Small intestine (tissue), 7 donors: ENCODE measurements at regions not wholly inside any gene's neighbourhood (a gene's known extent, or its start where the extent isn't known, plus 50 kb on each side); places are given as distances from the start of the nearest gene placed in this dataset.

Experiments
- DNase-seq, 2 donors: peaks; one replicate each; pipeline versions ENCODE4 v3.0.0 to v3.0.0-alpha.2; 2013
- FAIRE-seq: peaks from 2 replicates; lab custom pipeline; 2012; peaks lifted over from hg19 to GRCh38; lab: Jason Lieb, UNC
- H3K27ac ChIP-seq, 3 donors: one replicate each; pipeline ENCODE4 v1.5.1; 2013; ENCODE audit warnings: low read length in 2 of 3, mild to moderate bottlenecking in 2 of 3, control low read depth in 1 of 3, inconsistent platforms in 1 of 3, low read depth in 1 of 3, moderate library complexity in 1 of 3
- H3K27me3 ChIP-seq, 3 donors: one replicate each; pipeline ENCODE4 v1.6.1; 2013; ENCODE audit warnings: low read length in 3 of 3, inconsistent platforms in 1 of 3; ENCODE audit not compliant: control insufficient read depth in 3 of 3, insufficient read depth in 3 of 3
- H3K36me3 ChIP-seq, 3 donors: one replicate each; pipeline ENCODE4 v1.6.1; 2013; ENCODE audit warnings: low read length in 3 of 3, inconsistent platforms in 1 of 3, low read depth in 1 of 3, mild to moderate bottlenecking in 1 of 3, moderate library complexity in 1 of 3; ENCODE audit not compliant: control insufficient read depth in 3 of 3, insufficient read depth in 2 of 3
- H3K4me1 ChIP-seq, 3 donors: one replicate each; pipeline ENCODE4 v1.6.1; 2013; ENCODE audit warnings: low read length in 2 of 3, inconsistent platforms in 1 of 3, low read depth in 1 of 3, mild to moderate bottlenecking in 1 of 3, moderate library complexity in 1 of 3; ENCODE audit not compliant: control insufficient read depth in 3 of 3, insufficient read depth in 2 of 3
- H3K4me3 ChIP-seq, 3 donors: one replicate each; pipeline ENCODE4 v1.5.1; 2013; ENCODE audit warnings: low read length in 3 of 3, control low read depth in 1 of 3, inconsistent platforms in 1 of 3, low read depth in 1 of 3, mild to moderate bottlenecking in 1 of 3, moderate library complexity in 1 of 3
- H3K9me3 ChIP-seq, 2 donors: one replicate each; pipeline ENCODE4 v1.6.1; 2013; ENCODE audit warnings: low read depth in 1 of 2, low read length in 1 of 2; ENCODE audit not compliant: control insufficient read depth in 2 of 2, insufficient read depth in 1 of 2
- WGBS, 3 donors: extraction: QIAGEN DNeasy Blood & Tissue Kit; methylation state at CpG; one replicate each; pipeline ENCODE4 v1.1.7; 2013; 5-methylcytosine and 5-hydroxymethylcytosine counted together
- donor health status: healthy with polysubstance abuse.
- donor health status: control.
- donor health status: control.
- donor health status: Bipolar disorder and iron deficiency.
- donor health status: healthy.

GRCh38 chr5:159427180-159428012 is 97.1 kb upstream of the IL12B start:
- DNase-seq, result no peak
- 58 to 60% (median 59%) methylated on average over 7 of the region's 7 CpGs for WGBS, 3 donors
- H3K4me3 ChIP-seq, result no peak overlapping the region
- H3K36me3 ChIP-seq, result no peaks in the 10 kb centered on the region
- H3K27ac ChIP-seq, result no peak overlapping the region
- no peaks in the 10 kb centered on the region for H3K9me3 ChIP-seq
- H3K4me1 ChIP-seq, result no peaks in the 10 kb centered on the region
- peaks cover 0 to 9% (median 1%) of the 10 kb centered on the region in 3 donors for H3K27me3 ChIP-seq
- no peak for FAIRE-seq

- DNase-seq (no peak), FAIRE-seq (no peak)
- Histone ChIP-seq H3K9me3 (no peaks in the 10 kb centered on the region), H3K27me3 (peaks cover 0 to 4% (median 1%) of the 10 kb centered on the region in 3 donors), H3K36me3 (no peaks in the 10 kb centered on the region), H3K4me3 (no peak overlapping the region), H3K27ac (no peak overlapping the region), H3K4me1 (no peaks in the 10 kb centered on the region)
- WGBS, 3 donors, result 85 to 91% (median 87%) methylated on average over 7 of the region's 7 CpGs
These were observed 100.2 kb upstream of the IL12B start for GRCh38 chr5:159430361-159431012.

DNA sequence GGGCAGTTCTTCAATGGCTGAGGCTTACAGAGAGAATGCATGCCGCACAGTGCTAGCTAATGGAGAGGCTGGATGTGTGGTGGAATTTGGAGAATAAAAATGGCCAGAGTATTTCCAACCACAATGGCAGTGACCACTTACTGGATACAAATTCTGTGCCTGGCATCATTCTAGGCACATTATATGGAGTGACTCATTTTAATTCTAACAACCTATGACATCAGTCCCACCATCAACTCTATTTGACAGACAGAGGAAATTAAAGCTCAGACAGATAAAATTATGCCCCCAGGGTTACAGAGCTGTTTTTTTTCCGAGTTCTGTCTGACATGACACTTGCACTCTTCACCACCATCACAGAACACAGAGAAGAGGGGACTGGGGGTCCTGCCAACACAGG is 105.6 kb upstream of the IL12B start:
- no peak for FAIRE-seq
- no peak overlapping the region for H3K27ac ChIP-seq

DNA sequence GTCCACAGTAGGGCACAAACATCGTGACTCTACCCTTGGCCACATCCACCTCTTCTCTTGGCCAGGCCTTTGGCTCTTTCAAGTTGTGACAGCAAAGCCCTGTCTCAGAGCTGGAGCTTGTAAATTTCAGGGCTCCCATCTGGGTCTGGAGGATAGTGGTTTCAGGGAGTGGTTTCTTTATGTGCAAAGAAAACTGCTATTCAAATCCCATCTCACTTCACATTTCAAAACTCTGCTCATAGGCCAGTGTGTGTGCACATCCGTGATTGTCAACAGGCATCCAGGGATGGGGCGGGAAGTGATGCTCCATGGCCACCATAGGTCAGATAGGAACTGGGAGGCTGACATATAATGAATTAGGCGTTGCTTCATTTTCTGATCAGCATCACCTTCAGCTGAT is 107.8 kb upstream of the IL12B start:
- FAIRE-seq (no peak), DNase-seq (no peak)
- H3K36me3 ChIP-seq, result no peaks in the 10 kb centered on the region
- no peak overlapping the region for H3K4me3 ChIP-seq
- no peaks in the 10 kb centered on the region for H3K9me3 ChIP-seq
- peaks cover 0 to 14% (median 0%) of the 10 kb centered on the region in 3 donors for H3K27me3 ChIP-seq
- H3K4me1 ChIP-seq, result no peaks in the 10 kb centered on the region
- 66 to 87% (median 71%) methylated on average over 4 of the region's 4 CpGs for WGBS, 3 donors
- H3K27ac ChIP-seq, result no peak overlapping the region

More for the DNA sequence above, 105.6 kb upstream of the IL12B start:
- H3K36me3 ChIP-seq, result no peaks in the 10 kb centered on the region
- no peaks in the 10 kb centered on the region for H3K4me1 ChIP-seq
- no peak overlapping the region for H3K4me3 ChIP-seq
- DNase-seq, result no peak
- 73 to 88% (median 75%) methylated on average over 2 of the region's 2 CpGs for WGBS, 3 donors
- H3K27me3 ChIP-seq, result peaks cover 0 to 11% (median 0%) of the 10 kb centered on the region in 3 donors
- no peaks in the 10 kb centered on the region for H3K9me3 ChIP-seq

DNA sequence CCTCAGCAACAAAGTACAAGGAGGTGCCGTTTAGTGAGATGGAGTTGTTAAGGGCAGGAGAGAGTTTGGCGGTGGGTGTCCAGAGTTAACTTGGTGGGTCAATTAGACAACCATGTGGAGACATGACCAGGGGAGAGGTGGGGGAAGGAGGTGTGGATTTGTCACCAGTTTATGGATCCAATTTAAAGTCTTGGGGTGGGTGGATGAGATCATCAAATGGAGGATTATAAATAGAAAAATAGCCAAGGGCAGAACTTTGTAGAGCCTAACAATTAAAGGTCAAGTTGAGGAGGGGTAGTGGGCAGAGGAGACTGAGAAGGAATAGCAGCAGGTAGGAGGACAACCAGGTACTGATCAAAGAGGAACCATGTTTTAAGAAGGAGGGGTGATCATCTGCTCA is 108.7 kb upstream of the IL12B start:
- 68 to 89% (median 75%) methylated on average over 2 of the region's 2 CpGs for WGBS, 3 donors
- Histone ChIP-seq H3K27ac (no peak overlapping the region), H3K4me3 (no peak overlapping the region), H3K36me3 (no peaks in the 10 kb centered on the region), H3K27me3 (peaks cover 0 to 16% (median 0%) of the 10 kb centered on the region in 3 donors), H3K4me1 (no peaks in the 10 kb centered on the region), H3K9me3 (no peaks in the 10 kb centered on the region)
- DNase-seq (no peak), FAIRE-seq (no peak)

GRCh38 chr5:159440235-159440634 is 109.9 kb upstream of the IL12B start:
- H3K27me3 ChIP-seq, result peaks cover 0 to 16% (median 0%) of the 10 kb centered on the region in 3 donors
- no peak overlapping the region for H3K4me3 ChIP-seq
- FAIRE-seq, result no peak
- H3K27ac ChIP-seq, result no peak overlapping the region
- H3K36me3 ChIP-seq, result no peaks in the 10 kb centered on the region
- DNase-seq, result no peak
- no peaks in the 10 kb centered on the region for H3K9me3 ChIP-seq
- WGBS, 3 donors, result 78 to 80% (median 80%) methylated on average over 7 of the region's 7 CpGs
- H3K4me1 ChIP-seq, result no peaks in the 10 kb centered on the region

GRCh38 chr5:159440968-159441367 is 110.7 kb upstream of the IL12B start:
- Histone ChIP-seq H3K27ac (no peak overlapping the region), H3K36me3 (no peaks in the 10 kb centered on the region), H3K4me3 (no peak overlapping the region), H3K27me3 (peaks cover 0 to 16% (median 0%) of the 10 kb centered on the region in 3 donors), H3K9me3 (no peaks in the 10 kb centered on the region), H3K4me1 (no peaks in the 10 kb centered on the region)
- FAIRE-seq (no peak), DNase-seq (no peak)
- 73 to 82% (median 77%) methylated on average over 4 of the region's 4 CpGs for WGBS, 3 donors

DNA sequence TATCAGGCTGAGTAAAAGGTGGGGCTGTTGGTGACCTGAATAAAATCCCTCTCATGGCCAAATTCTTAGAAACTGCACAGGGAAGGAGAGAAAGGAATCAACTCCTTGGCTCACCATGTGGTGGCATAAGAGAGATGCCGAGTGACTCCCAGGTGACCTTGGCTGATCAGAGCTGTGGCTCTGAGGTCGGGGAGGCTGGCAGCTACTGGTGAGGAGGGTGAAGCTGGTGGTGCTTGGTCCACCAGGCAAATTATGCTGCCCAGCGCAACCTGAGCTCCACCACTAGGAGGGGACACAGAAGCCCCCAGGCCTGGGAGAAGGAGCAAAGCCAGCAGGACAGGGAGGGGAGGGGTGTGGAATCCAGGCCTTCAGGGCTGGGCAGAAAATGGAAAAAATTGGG is 111.2 kb upstream of the IL12B start:
- no peak overlapping the region for H3K27ac ChIP-seq
- 32 to 68% (median 35%) methylated on average over 3 of the region's 3 CpGs for WGBS, 3 donors
- no peaks in the 10 kb centered on the region for H3K36me3 ChIP-seq
- DNase-seq, result no peak
- FAIRE-seq, result no peak
- H3K4me1 ChIP-seq, result no peaks in the 10 kb centered on the region
- H3K27me3 ChIP-seq, result peaks cover 0 to 15% (median 0%) of the 10 kb centered on the region in 3 donors
- H3K9me3 ChIP-seq, result no peaks in the 10 kb centered on the region
- H3K4me3 ChIP-seq, result no peak overlapping the region
